ENCODE measurements at regions not wholly inside any gene's neighbourhood (a gene's known extent, or its start where the extent isn't known, plus 50 kb on each side); places are given as distances from the start of the nearest gene placed in this dataset.

- Mint-ChIP-seq H3K36me3 (peaks cover 0 to 6% (median 0%) of the 10 kb centered on the region in 3 donors), H3K4me1 (no peaks in the 10 kb centered on the region), H3K4me3 (no peak overlapping the region), H3K27ac (no peak overlapping the region), H3K27me3 (ENCODE audit: low read depth in 3 of 3) (no peaks in the 10 kb centered on the region), H3K9me3 (peaks cover 0 to 16% (median 11%) of the 10 kb centered on the region in 6 donors)
- no peak for DNase-seq
These were observed 98.2 kb upstream of the HHIP start for GRCh38 chr4:144547678-144548298.

GRCh38 chr4:144556636-144557035 is 89.3 kb upstream of the HHIP start:
- Mint-ChIP-seq H3K9me3 (peaks cover 0 to 4% (median 0%) of the 10 kb centered on the region in 6 donors), H3K4me1 (no peaks in the 10 kb centered on the region), H3K27ac (no peak overlapping the region), H3K27me3 (ENCODE audit: low read depth in 3 of 3) (peaks cover 0 to under 1% (median 0%) of the 10 kb centered on the region in 3 donors), H3K4me3 (no peak overlapping the region), H3K36me3 (no peaks in the 10 kb centered on the region)
- DNase-seq = no peak

DNA sequence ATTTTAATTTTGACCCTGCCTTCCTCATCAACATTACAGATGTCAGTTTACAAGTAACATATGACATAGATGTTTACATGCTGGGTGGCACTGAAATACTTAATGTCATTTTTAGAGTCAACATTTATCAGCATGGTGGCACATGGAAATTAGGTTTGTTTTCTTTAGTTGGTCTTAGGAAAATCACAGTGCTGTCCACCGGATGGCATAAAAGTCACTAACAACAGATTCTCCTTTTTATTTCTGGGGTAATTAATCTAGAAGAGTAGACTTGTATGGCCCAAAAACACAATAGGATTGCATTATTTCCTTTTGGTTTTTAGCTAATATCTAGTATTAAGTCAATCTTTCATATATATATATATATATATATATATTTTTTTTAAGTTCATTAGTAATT is 88.6 kb upstream of the HHIP start:
- H3K4me3 Mint-ChIP-seq = no peak overlapping the region
- H3K36me3 Mint-ChIP-seq = no peaks in the 10 kb centered on the region
- H3K9me3 Mint-ChIP-seq = peaks cover 0 to 4% (median 0%) of the 10 kb centered on the region in 6 donors
- H3K27ac Mint-ChIP-seq = no peak overlapping the region
- H3K4me1 Mint-ChIP-seq = no peaks in the 10 kb centered on the region
- H3K27me3 Mint-ChIP-seq (ENCODE audit: low read depth in 3 of 3) = peaks cover 0 to 2% (median 0%) of the 10 kb centered on the region in 3 donors
- no peak for DNase-seq

DNA sequence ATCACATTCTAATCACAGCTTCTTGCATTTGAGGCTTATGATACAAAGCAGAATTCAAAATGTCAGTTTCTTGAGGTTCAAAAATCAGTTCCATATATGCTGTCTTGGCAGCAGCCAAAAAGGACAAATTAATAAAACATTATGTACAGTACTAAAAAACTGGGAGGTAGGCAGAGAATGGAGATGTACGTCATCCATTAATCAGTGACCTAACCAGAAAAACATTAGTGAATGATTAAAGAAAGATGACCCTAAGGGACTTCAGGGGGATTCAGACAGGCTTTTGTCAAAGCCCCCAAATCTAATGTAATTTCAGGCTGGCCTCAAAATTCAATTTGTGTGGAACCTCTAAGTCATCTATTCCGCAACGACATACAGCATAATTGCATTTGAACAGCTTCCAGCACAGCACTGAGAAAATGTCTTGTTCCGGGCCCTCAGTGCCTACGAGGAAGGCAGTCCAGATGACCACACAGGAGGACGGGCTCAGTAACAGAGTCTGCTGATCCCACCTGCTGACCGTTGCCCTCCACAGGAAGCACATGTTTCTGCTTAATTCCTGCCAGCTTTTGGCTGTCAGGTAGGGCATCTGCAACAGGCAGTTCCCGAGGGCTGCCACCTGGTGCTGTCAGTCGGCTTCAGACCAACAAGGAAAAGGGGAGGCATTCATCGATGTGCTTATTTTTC is 83.8 kb upstream of the HHIP start:
- no peak overlapping the region for H3K4me3 Mint-ChIP-seq
- H3K27me3 Mint-ChIP-seq (ENCODE audit: low read depth in 3 of 3) = peaks cover 0 to 6% (median 0%) of the 10 kb centered on the region in 3 donors
- H3K36me3 Mint-ChIP-seq = no peaks in the 10 kb centered on the region
- no peaks in the 10 kb centered on the region for H3K4me1 Mint-ChIP-seq
- no peak for DNase-seq
- H3K27ac Mint-ChIP-seq = no peak overlapping the region
- H3K9me3 Mint-ChIP-seq = no peaks in the 10 kb centered on the region

DNA sequence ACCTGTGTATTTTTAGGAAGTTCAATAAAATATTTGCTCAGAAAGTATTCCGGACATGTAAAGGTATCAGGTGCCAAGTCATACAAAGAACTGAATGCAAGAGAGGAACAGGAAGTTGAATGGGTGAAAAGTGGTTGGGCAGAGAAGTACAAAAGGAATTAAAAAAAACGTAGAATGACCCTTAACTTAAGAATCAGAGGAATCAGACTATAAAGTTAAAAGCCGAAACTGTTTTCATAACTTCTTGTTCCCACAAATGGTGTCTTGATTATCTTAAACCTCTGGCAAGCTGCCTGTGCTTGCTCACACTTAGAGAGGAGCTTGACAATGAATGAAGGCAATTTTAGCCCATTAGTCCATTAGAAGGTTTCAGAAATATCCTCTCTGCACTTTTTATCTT is 81.6 kb upstream of the HHIP start:
- Mint-ChIP-seq H3K4me1 (no peaks in the 10 kb centered on the region), H3K36me3 (no peaks in the 10 kb centered on the region), H3K27ac (no peak overlapping the region), H3K9me3 (no peaks in the 10 kb centered on the region), H3K4me3 (no peak overlapping the region), H3K27me3 (ENCODE audit: low read depth in 3 of 3) (peaks cover 0 to 6% (median 0%) of the 10 kb centered on the region in 3 donors)
- DNase-seq = no peak

DNA sequence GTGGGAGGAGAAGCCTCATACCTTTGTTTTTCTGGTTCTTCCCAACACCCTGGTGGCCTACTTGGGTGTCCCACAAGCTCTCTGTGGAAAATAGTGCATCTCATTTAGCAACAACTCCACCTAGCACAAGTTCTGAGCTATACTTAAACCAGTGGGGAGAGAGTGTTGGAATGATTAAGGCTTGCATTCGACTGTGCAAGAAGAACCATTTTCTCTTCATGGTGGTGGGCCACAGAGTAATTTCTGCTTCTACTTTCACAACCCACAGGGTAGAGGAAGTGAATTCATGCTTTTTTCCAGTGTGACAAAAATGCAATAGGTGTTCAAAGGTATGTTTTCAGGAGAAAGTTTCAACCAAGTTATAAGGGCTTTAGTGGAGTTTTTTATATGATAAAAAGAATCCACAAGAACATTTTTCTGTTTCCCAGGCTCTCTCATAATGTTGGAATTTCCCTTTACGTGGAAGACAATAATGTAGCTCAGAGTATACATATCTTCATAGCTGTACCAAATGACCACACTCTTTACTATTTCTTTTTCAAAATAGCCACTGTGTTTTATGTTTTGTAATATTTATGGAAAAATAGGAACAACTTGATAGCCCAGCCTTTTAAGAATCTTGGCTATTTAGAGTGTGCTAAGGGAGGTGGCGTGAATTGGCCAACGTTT is 80.3 kb upstream of the HHIP start:
- Mint-ChIP-seq H3K36me3 (no peaks in the 10 kb centered on the region), H3K4me3 (no peak overlapping the region), H3K9me3 (peaks cover 0 to 2% (median 0%) of the 10 kb centered on the region in 6 donors), H3K27me3 (ENCODE audit: low read depth in 3 of 3) (peaks cover 0 to 6% (median 0%) of the 10 kb centered on the region in 3 donors), H3K4me1 (no peaks in the 10 kb centered on the region), H3K27ac (no peak overlapping the region)
- DNase-seq = no peak

- H3K36me3 Mint-ChIP-seq = no peaks in the 10 kb centered on the region
- peaks cover 0 to 2% (median 0%) of the 10 kb centered on the region in 6 donors for H3K9me3 Mint-ChIP-seq
- H3K4me3 Mint-ChIP-seq = no peak overlapping the region
- no peak for DNase-seq
- peaks cover 0 to 5% of the 10 kb centered on the region in 2 donors for H3K4me1 Mint-ChIP-seq
- no peak overlapping the region for H3K27ac Mint-ChIP-seq
- H3K27me3 Mint-ChIP-seq (ENCODE audit: low read depth in 3 of 3) = no peaks in the 10 kb centered on the region
These were observed 73.3 kb upstream of the HHIP start for GRCh38 chr4:144572660-144573059.

- Mint-ChIP-seq H3K27me3 (ENCODE audit: low read depth in 3 of 3) (no peaks in the 10 kb centered on the region), H3K4me1 (peaks cover 0 to 5% of the 10 kb centered on the region in 2 donors), H3K4me3 (no peak overlapping the region), H3K27ac (no peak overlapping the region), H3K36me3 (no peaks in the 10 kb centered on the region), H3K9me3 (peaks cover 0 to 6% (median 0%) of the 10 kb centered on the region in 6 donors)
- DNase-seq = no peak
These were observed 72.0 kb upstream of the HHIP start for GRCh38 chr4:144574000-144574399.

DNA sequence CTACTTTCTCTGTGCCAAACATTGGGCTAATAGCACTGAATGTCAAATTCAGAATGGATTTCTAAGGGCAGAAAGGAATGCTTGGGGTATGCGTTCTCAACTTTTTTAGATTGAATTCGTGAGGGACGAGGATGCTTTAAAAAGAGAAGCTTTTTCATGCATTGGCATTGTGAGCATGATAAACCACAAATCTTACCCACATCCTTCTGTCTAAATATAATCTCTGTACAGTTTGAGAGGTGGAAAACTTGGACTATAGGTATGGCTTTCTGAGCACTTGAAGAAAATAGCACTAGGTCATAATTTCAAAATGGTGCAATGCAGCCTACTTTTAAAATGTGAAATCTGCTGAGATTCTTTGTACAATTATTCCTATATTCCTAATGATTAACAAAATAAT is 71.4 kb upstream of the HHIP start:
- Mint-ChIP-seq H3K27me3 (ENCODE audit: low read depth in 3 of 3) (no peaks in the 10 kb centered on the region), H3K36me3 (no peaks in the 10 kb centered on the region), H3K9me3 (peaks cover 0 to 6% (median 0%) of the 10 kb centered on the region in 6 donors), H3K4me3 (no peak overlapping the region), H3K27ac (no peak overlapping the region), H3K4me1 (peaks cover 0 to 5% of the 10 kb centered on the region in 2 donors)
- DNase-seq = no peak

GRCh38 chr4:144575181-144575580 is 70.8 kb upstream of the HHIP start:
- H3K4me1 Mint-ChIP-seq = peaks cover 0 to 5% of the 10 kb centered on the region in 2 donors

DNA sequence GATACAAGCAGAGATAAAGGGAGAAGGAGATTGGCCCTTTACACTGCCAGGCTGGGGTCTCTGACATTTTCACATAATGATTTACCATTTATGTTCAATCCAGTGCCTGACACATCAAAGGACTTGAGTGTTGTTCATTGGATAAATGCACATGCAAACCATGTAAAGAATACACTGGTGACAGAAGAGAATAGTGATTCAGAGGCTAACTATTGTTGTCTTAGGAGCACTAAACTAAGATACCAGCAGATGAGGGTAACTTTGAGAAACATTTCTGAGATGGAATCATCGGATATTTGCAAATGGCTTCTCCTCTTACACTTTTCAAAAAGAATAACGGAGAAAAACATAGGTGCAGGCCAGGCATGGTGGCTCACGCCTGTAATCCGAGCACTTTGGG is 67.3 kb upstream of the HHIP start:
- no peak overlapping the region for H3K27ac Mint-ChIP-seq
- H3K36me3 Mint-ChIP-seq = no peaks in the 10 kb centered on the region
- peaks cover 0 to 5% of the 10 kb centered on the region in 2 donors for H3K4me1 Mint-ChIP-seq
- H3K4me3 Mint-ChIP-seq = no peak overlapping the region
- H3K27me3 Mint-ChIP-seq (ENCODE audit: low read depth in 3 of 3) = peaks cover 0 to 2% (median 0%) of the 10 kb centered on the region in 3 donors
- DNase-seq = no peak
- peaks cover 0 to 6% (median 0%) of the 10 kb centered on the region in 6 donors for H3K9me3 Mint-ChIP-seq

More at GRCh38 chr4:144575181-144575580, 70.8 kb upstream of the HHIP start:
- DNase-seq = no peak
- Mint-ChIP-seq H3K4me3 (no peak overlapping the region), H3K27ac (no peak overlapping the region), H3K27me3 (ENCODE audit: low read depth in 3 of 3) (no peaks in the 10 kb centered on the region), H3K9me3 (peaks cover 0 to 6% (median 0%) of the 10 kb centered on the region in 6 donors), H3K36me3 (no peaks in the 10 kb centered on the region)

DNA sequence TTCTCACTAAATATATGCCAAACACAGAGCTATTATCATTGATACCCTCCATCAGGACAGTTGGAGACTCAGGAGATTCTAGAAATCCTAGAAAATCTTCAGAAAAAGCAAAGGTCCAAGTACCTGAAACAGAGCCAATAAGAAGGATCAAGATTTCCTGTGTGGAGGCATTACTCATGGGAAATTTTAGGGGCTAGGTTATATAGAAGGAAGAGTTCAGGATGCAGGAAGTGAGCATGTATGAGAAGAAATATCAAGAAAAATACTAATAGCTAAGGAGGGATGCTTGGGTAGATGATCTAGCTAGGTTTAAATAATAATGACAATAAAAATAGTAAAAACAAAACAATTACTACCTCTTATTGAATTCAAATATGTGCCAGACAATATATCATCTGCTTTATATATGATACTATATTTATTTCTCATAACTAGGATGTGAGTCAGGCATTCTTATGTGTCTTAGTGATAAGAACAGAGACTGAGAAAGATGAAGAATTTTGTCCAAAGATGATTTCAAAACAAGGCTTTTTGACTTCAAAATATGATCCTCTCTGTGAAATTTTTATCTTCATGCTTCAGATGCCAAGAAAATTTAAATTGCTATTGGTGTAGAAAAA is 66.4 kb upstream of the HHIP start:
- Mint-ChIP-seq H3K36me3 (no peaks in the 10 kb centered on the region), H3K27me3 (ENCODE audit: low read depth in 3 of 3) (peaks cover 0 to 2% (median 2%) of the 10 kb centered on the region in 3 donors), H3K4me3 (no peak overlapping the region), H3K27ac (no peak overlapping the region), H3K9me3 (peaks cover 0 to 6% (median 0%) of the 10 kb centered on the region in 6 donors), H3K4me1 (peaks cover 0 to 1% of the 10 kb centered on the region in 2 donors)
- no peak for DNase-seq

- no peaks in the 10 kb centered on the region for H3K36me3 Mint-ChIP-seq
- no peak overlapping the region for H3K27ac Mint-ChIP-seq
- no peaks in the 10 kb centered on the region for H3K4me1 Mint-ChIP-seq
- no peak overlapping the region for H3K4me3 Mint-ChIP-seq
- peaks cover 0 to 3% (median 2%) of the 10 kb centered on the region in 3 donors for H3K27me3 Mint-ChIP-seq (ENCODE audit: low read depth in 3 of 3)
- peaks cover 0 to 6% (median 0%) of the 10 kb centered on the region in 6 donors for H3K9me3 Mint-ChIP-seq
- DNase-seq = no peak
These were observed 65.5 kb upstream of the HHIP start for GRCh38 chr4:144580430-144580829.

Data from immature natural killer cell (primary cell).